RWPE2 (cell line): ENCODE measurements at regions not wholly inside any gene's neighbourhood (a gene's known extent, or its start where the extent isn't known, plus 50 kb on each side); places are given as distances from the start of the nearest gene placed in this dataset.
A peak's percentile ranks its signal among the peaks of the same experiment; 100 is the strongest.

Experiments
- ATAC-seq: fragments of 200-7000 bp; cut with Tn5 transposase; 3 replicates; pipeline ENCODE4 v1.9.1; 2021; ENCODE audit warnings: low read depth
- DNase-seq: peaks from one replicate; pipeline ENCODE4 v3.0.0-alpha.2; 2020; ENCODE audit warnings: low spot score
- H3K27ac ChIP-seq: fragments of 450-650 bp; 2 replicates; pipeline ENCODE4 v1.5.1; 2017; ENCODE audit warnings: mild to moderate bottlenecking; ENCODE audit not compliant: poor library complexity, severe bottlenecking
- H3K27me3 ChIP-seq: fragments of 250-450 bp; sonication (Bioruptor Pico); 2 replicates; pipeline ENCODE4 v1.5.1; 2021; ENCODE audit warnings: mild to moderate bottlenecking, moderate library complexity; ENCODE audit not compliant: insufficient read depth, poor library complexity, severe bottlenecking
- H3K36me3 ChIP-seq: fragments of 250-450 bp; sonication (Bioruptor Pico); 2 replicates; pipeline ENCODE4 v1.5.1; 2020; ENCODE audit warnings: low read depth, mild to moderate bottlenecking, moderate library complexity
- H3K4me1 ChIP-seq: fragments of 250-450 bp; sonication (Bioruptor Pico); 2 replicates; pipeline ENCODE4 v1.5.1; 2021; ENCODE audit warnings: mild to moderate bottlenecking, moderate library complexity; ENCODE audit not compliant: insufficient read depth, poor library complexity, severe bottlenecking
- H3K4me3 ChIP-seq: fragments of 250-450 bp; sonication (Bioruptor Pico); 2 replicates; pipeline ENCODE4 v1.5.1; 2021; ENCODE audit warnings: mild to moderate bottlenecking, moderate library complexity; ENCODE audit not compliant: severe bottlenecking
- H3K9me3 ChIP-seq: fragments of 250-450 bp; sonication (Bioruptor Pico); 2 replicates; pipeline ENCODE4 v1.5.1; 2021; ENCODE audit warnings: mild to moderate bottlenecking, moderate library complexity; ENCODE audit not compliant: severe bottlenecking
- TF ChIP-seq, protein P1 (sequence below): fragments of 450-650 bp; IDR thresholded peaks from one replicate; pipeline ENCODE4 v1.5.1; 2017; ENCODE audit warnings: mild to moderate bottlenecking, moderate library complexity; ENCODE audit not compliant: poor library complexity, severe bottlenecking

DNA sequence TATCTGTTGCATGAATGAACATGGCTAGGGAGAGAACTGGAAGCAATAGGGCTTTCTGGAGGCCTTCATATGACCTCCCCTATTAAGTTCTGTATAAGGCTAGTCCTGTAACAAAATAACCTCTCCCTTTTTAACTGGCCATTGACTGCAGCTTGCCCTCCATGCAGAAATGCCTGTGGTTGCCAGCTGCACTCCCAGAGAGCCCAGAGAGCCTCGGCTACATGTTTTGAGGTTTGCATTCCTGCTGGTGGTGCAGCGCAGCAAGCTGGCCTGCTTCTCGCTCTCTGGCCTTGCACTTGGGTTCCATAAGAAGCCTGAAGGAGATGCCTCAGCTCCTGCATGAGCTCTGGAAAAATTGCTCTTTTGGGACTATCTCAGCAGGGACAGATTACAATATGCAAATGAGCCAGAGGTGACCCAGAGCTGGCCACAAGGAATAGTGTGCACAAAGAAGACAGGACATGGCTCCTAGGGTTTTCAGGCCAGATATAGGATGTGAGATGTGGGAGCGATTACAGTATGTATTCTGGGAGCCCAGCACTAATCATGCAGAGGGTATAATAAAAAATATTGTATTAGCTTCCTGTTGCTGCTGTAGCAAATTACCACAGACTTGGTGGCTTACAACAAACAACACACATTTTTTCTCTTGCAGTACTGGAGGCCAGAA is 186.7 kb downstream of the INSIG2 start:
- H3K4me1 ChIP-seq, result no peaks in the 10 kb centered on the region
- H3K9me3 ChIP-seq, result no peaks in the 10 kb centered on the region
- DNase-seq (no peak), ATAC-seq (no peak)
- H3K36me3 ChIP-seq, result no peaks in the 10 kb centered on the region
- TF ChIP-seq, protein P1, sequence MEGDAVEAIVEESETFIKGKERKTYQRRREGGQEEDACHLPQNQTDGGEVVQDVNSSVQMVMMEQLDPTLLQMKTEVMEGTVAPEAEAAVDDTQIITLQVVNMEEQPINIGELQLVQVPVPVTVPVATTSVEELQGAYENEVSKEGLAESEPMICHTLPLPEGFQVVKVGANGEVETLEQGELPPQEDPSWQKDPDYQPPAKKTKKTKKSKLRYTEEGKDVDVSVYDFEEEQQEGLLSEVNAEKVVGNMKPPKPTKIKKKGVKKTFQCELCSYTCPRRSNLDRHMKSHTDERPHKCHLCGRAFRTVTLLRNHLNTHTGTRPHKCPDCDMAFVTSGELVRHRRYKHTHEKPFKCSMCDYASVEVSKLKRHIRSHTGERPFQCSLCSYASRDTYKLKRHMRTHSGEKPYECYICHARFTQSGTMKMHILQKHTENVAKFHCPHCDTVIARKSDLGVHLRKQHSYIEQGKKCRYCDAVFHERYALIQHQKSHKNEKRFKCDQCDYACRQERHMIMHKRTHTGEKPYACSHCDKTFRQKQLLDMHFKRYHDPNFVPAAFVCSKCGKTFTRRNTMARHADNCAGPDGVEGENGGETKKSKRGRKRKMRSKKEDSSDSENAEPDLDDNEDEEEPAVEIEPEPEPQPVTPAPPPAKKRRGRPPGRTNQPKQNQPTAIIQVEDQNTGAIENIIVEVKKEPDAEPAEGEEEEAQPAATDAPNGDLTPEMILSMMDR, result no peak
- no peak overlapping the region for H3K4me3 ChIP-seq
- no peaks in the 10 kb centered on the region for H3K27me3 ChIP-seq
- no peak overlapping the region for H3K27ac ChIP-seq

DNA sequence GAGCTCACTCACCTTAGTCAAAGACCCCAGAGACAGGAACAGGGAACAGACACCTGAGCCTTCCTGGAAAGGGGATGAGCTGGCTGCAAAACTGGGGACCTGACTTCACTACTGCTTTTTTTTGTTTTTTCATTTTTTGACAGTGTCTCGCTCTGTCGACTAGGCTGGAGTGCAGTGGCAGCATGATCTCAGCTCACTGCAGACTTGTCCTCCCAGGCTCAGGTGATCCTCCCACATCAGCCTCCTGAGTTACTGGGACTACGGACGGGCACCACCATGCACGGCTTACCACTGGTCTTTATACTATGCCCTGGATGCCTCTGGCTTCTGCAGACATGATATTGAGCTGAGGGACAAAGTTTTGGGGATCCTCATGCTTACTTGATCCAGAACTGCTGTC is 184.1 kb downstream of the INSIG2 start:
- no peak for ATAC-seq
- DNase-seq, result no peak
- Histone ChIP-seq H3K9me3 (no peaks in the 10 kb centered on the region), H3K36me3 (no peaks in the 10 kb centered on the region), H3K27ac (no peak overlapping the region), H3K4me1 (no peaks in the 10 kb centered on the region), H3K4me3 (no peak overlapping the region), H3K27me3 (no peaks in the 10 kb centered on the region)
- TF ChIP-seq, protein P1, result no peak

DNA sequence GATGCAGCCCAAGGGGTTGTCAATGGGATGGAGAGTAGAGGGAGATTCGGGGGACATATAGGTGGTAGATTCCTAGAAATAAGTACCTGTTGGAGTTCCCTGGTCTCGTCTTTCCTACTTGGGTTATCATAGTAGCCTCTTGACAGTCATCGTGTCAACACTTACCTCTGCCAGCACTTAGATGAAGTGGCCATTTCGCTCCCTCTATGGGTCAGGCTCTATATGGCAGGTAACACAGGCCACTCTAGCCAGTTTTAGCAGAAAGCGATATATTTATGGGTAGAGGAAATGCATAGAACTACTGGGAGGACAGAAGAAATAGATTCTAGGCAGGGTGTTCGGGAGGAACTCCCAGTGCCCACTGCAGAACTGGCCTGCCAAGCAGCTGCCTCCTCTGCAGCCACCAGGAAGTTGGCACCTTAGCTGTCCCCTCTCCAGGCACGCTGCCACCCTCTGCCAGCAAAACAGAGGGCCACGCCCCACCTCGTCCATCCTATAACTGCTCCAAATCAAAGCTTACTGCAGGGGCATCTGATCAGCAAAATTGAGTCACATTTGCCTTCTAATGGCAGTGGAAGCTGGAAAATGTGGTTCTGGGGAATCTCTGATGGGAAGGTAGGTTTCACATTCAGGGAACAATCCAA is 181.3 kb downstream of the INSIG2 start:
- no peaks in the 10 kb centered on the region for H3K36me3 ChIP-seq
- TF ChIP-seq, protein P1, result peak; percentile 26
- no peak overlapping the region for H3K4me3 ChIP-seq
- no peaks in the 10 kb centered on the region for H3K9me3 ChIP-seq
- no peaks in the 10 kb centered on the region for H3K4me1 ChIP-seq
- no peak overlapping the region for H3K27ac ChIP-seq
- ATAC-seq (peak; percentile 53; the same call in 2 of the 3 replicates), DNase-seq (no peak)
- H3K27me3 ChIP-seq, result no peaks in the 10 kb centered on the region

DNA sequence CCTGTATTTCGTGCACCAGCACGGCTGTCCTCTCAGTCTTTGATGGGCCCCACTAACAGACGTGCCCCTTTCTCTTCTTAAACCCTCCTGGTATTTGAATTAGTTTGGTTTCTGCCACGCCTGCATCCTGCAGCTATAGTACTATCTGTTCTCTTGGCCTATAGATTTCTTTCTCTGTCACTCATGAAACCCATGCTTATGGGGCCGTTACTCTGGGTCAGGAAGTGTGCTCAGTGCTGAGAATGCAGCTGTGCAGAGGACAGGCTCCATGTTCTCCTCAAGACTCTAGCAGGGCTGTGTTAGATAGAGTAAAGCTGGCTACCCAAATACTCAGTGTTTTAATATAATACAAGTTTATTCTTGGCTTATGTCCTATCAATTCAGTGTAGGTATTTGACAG is 180.0 kb downstream of the INSIG2 start:
- no peak overlapping the region for H3K4me3 ChIP-seq
- DNase-seq (no peak), ATAC-seq (no peak)
- no peak overlapping the region for H3K27ac ChIP-seq
- TF ChIP-seq, protein P1, result no peak
- no peaks in the 10 kb centered on the region for H3K36me3 ChIP-seq
- H3K27me3 ChIP-seq, result no peaks in the 10 kb centered on the region
- no peaks in the 10 kb centered on the region for H3K4me1 ChIP-seq
- no peaks in the 10 kb centered on the region for H3K9me3 ChIP-seq

DNA sequence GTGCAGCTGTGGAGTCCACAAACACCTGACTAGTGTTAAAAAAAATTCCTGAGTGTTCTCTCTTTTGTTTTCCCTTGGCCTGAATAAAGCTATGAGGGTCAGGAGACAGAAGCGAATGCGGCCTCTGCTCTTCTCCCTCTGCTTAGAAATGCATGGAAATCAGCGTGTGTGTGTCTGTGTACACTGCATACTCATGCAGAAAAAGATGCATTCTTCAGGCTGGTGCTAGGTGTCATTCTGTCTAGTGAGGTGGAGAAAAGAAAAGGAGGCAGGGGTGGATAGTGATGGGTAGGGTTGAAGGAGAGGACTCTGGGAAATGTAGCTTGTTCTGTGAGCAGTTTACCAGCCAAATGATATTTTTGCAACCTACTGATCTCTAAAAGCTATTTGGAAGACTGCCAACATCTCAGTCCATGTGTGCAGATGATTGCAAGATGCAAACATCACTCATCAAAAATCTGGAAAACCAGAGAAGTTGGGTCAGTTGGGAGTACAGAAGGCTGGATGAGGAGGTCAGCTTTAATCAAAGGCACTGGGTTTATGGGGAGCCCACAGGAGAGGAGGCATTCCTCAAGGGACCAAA is 177.7 kb downstream of the INSIG2 start:
- Histone ChIP-seq H3K27me3 (no peaks in the 10 kb centered on the region), H3K36me3 (no peaks in the 10 kb centered on the region)

More for the DNA sequence above, 177.7 kb downstream of the INSIG2 start:
- ATAC-seq (no peak), DNase-seq (no peak)
- H3K4me3 ChIP-seq, result no peak overlapping the region
- no peaks in the 10 kb centered on the region for H3K9me3 ChIP-seq
- TF ChIP-seq, protein P1, result no peak
- no peak overlapping the region for H3K27ac ChIP-seq
- no peaks in the 10 kb centered on the region for H3K4me1 ChIP-seq
